ENCODE measurements at regions not wholly inside any gene's neighbourhood (a gene's known extent, or its start where the extent isn't known, plus 50 kb on each side); places are given as distances from the start of the nearest gene placed in this dataset.

- H3K4me1 ChIP-seq (ENCODE audit: control insufficient read depth, insufficient read depth, low read length), result peaks cover 4% of the 10 kb centered on the region
- 90% methylated on average over 5 of the region's 8 CpGs for WGBS (ENCODE audit: insufficient coverage)
- H3K36me3 ChIP-seq (ENCODE audit: control insufficient read depth, insufficient read depth, low read length), result no peaks in the 10 kb centered on the region
- no peaks in the 10 kb centered on the region for H3K9me3 ChIP-seq (ENCODE audit: control insufficient read depth, insufficient read depth, low read length)
- H3K27me3 ChIP-seq (ENCODE audit: control insufficient read depth, insufficient read depth, low read length), result no peaks in the 10 kb centered on the region
- H3K27ac ChIP-seq (ENCODE audit: low read depth, low read length), result no peak overlapping the region
- DNase-seq (ENCODE audit: low read depth in 4 of 6, low spot score in 6 of 6), result no peak
- H3K4me3 ChIP-seq (ENCODE audit: low read depth, low read length), result no peak overlapping the region
Measured at GRCh38 chr6:149194820-149195558, 122.5 kb upstream of the TAB2 start.

- Histone ChIP-seq H3K4me1 (ENCODE audit: control insufficient read depth, insufficient read depth, low read length) (peaks cover 6% of the 10 kb centered on the region), H3K36me3 (ENCODE audit: control insufficient read depth, insufficient read depth, low read length) (no peaks in the 10 kb centered on the region), H3K27me3 (ENCODE audit: control insufficient read depth, insufficient read depth, low read length) (no peaks in the 10 kb centered on the region), H3K27ac (ENCODE audit: low read depth, low read length) (no peak overlapping the region), H3K4me3 (ENCODE audit: low read depth, low read length) (no peak overlapping the region), H3K9me3 (ENCODE audit: control insufficient read depth, insufficient read depth, low read length) (no peaks in the 10 kb centered on the region)
- WGBS (ENCODE audit: insufficient coverage), result 40% methylated on average over 1 of the region's 3 CpGs
- peak in 1 of 6 donors; percentile 27 for DNase-seq (ENCODE audit: low read depth in 4 of 6, low spot score in 6 of 6)
Measured at GRCh38 chr6:149196091-149196490, 121.4 kb upstream of the TAB2 start.

- Histone ChIP-seq H3K4me1 (ENCODE audit: control insufficient read depth, insufficient read depth, low read length) (peaks cover 8% of the 10 kb centered on the region), H3K4me3 (ENCODE audit: low read depth, low read length) (no peak overlapping the region), H3K9me3 (ENCODE audit: control insufficient read depth, insufficient read depth, low read length) (no peaks in the 10 kb centered on the region), H3K27ac (ENCODE audit: low read depth, low read length) (no peak overlapping the region), H3K36me3 (ENCODE audit: control insufficient read depth, insufficient read depth, low read length) (no peaks in the 10 kb centered on the region), H3K27me3 (ENCODE audit: control insufficient read depth, insufficient read depth, low read length) (no peaks in the 10 kb centered on the region)
- no peak for DNase-seq (ENCODE audit: low read depth in 4 of 6, low spot score in 6 of 6)
Measured at GRCh38 chr6:149197482-149197881, 120.0 kb upstream of the TAB2 start.

GRCh38 chr6:149198265-149198664 is 119.2 kb upstream of the TAB2 start:
- Histone ChIP-seq H3K4me3 (ENCODE audit: low read depth, low read length) (no peak overlapping the region), H3K36me3 (ENCODE audit: control insufficient read depth, insufficient read depth, low read length) (no peaks in the 10 kb centered on the region), H3K27ac (ENCODE audit: low read depth, low read length) (no peak overlapping the region), H3K9me3 (ENCODE audit: control insufficient read depth, insufficient read depth, low read length) (no peaks in the 10 kb centered on the region), H3K4me1 (ENCODE audit: control insufficient read depth, insufficient read depth, low read length) (peaks cover 8% of the 10 kb centered on the region), H3K27me3 (ENCODE audit: control insufficient read depth, insufficient read depth, low read length) (no peaks in the 10 kb centered on the region)
- WGBS (ENCODE audit: insufficient coverage), result 100% methylated on average over 2 of the region's 3 CpGs
- no peak for DNase-seq (ENCODE audit: low read depth in 4 of 6, low spot score in 6 of 6)

GRCh38 chr6:149200282-149200945 is 117.1 kb upstream of the TAB2 start:
- H3K4me3 ChIP-seq (ENCODE audit: low read depth, low read length), result no peak overlapping the region
- H3K27me3 ChIP-seq (ENCODE audit: control insufficient read depth, insufficient read depth, low read length), result no peaks in the 10 kb centered on the region
- peaks cover 8% of the 10 kb centered on the region for H3K4me1 ChIP-seq (ENCODE audit: control insufficient read depth, insufficient read depth, low read length)
- no CpG with 5 or more reads among the region's 1 CpG for WGBS (ENCODE audit: insufficient coverage)
- H3K27ac ChIP-seq (ENCODE audit: low read depth, low read length), result peak overlapping the region; percentile 92
- H3K36me3 ChIP-seq (ENCODE audit: control insufficient read depth, insufficient read depth, low read length), result no peaks in the 10 kb centered on the region
- H3K9me3 ChIP-seq (ENCODE audit: control insufficient read depth, insufficient read depth, low read length), result no peaks in the 10 kb centered on the region
- DNase-seq (ENCODE audit: low read depth in 4 of 6, low spot score in 6 of 6), result peak in 2 of 6 donors; percentile 80 to 81

GRCh38 chr6:149201068-149201655 is 116.3 kb upstream of the TAB2 start:
- H3K27me3 ChIP-seq (ENCODE audit: control insufficient read depth, insufficient read depth, low read length), result no peaks in the 10 kb centered on the region
- peak overlapping the region; percentile 92 for H3K27ac ChIP-seq (ENCODE audit: low read depth, low read length)
- H3K36me3 ChIP-seq (ENCODE audit: control insufficient read depth, insufficient read depth, low read length), result no peaks in the 10 kb centered on the region
- H3K4me3 ChIP-seq (ENCODE audit: low read depth, low read length), result no peak overlapping the region
- peaks cover 7% of the 10 kb centered on the region for H3K4me1 ChIP-seq (ENCODE audit: control insufficient read depth, insufficient read depth, low read length)
- no peaks in the 10 kb centered on the region for H3K9me3 ChIP-seq (ENCODE audit: control insufficient read depth, insufficient read depth, low read length)
- DNase-seq (ENCODE audit: low read depth in 4 of 6, low spot score in 6 of 6), result peak in 1 of 6 donors; percentile 81
- WGBS (ENCODE audit: insufficient coverage), result 48% methylated on average over 6 of the region's 7 CpGs

GRCh38 chr6:149202100-149202499 is 115.4 kb upstream of the TAB2 start:
- H3K4me1 ChIP-seq (ENCODE audit: control insufficient read depth, insufficient read depth, low read length), result peaks cover 6% of the 10 kb centered on the region
- H3K27me3 ChIP-seq (ENCODE audit: control insufficient read depth, insufficient read depth, low read length), result no peaks in the 10 kb centered on the region
- H3K9me3 ChIP-seq (ENCODE audit: control insufficient read depth, insufficient read depth, low read length), result no peaks in the 10 kb centered on the region
- H3K4me3 ChIP-seq (ENCODE audit: low read depth, low read length), result no peak overlapping the region
- WGBS (ENCODE audit: insufficient coverage), result 93% methylated on average over 2 of the region's 4 CpGs
- no peaks in the 10 kb centered on the region for H3K36me3 ChIP-seq (ENCODE audit: control insufficient read depth, insufficient read depth, low read length)
- H3K27ac ChIP-seq (ENCODE audit: low read depth, low read length), result peak overlapping the region; percentile 92
- DNase-seq (ENCODE audit: low read depth in 4 of 6, low spot score in 6 of 6), result no peak

GRCh38 chr6:149202952-149203351 is 114.6 kb upstream of the TAB2 start:
- no peaks in the 10 kb centered on the region for H3K27me3 ChIP-seq (ENCODE audit: control insufficient read depth, insufficient read depth, low read length)
- no peaks in the 10 kb centered on the region for H3K36me3 ChIP-seq (ENCODE audit: control insufficient read depth, insufficient read depth, low read length)
- WGBS (ENCODE audit: insufficient coverage), result no CpG with 5 or more reads among the region's 3 CpGs
- no peak overlapping the region for H3K4me3 ChIP-seq (ENCODE audit: low read depth, low read length)
- H3K9me3 ChIP-seq (ENCODE audit: control insufficient read depth, insufficient read depth, low read length), result no peaks in the 10 kb centered on the region
- H3K4me1 ChIP-seq (ENCODE audit: control insufficient read depth, insufficient read depth, low read length), result peaks cover 12% of the 10 kb centered on the region
- peak overlapping the region; percentile 8 for H3K27ac ChIP-seq (ENCODE audit: low read depth, low read length)
- DNase-seq (ENCODE audit: low read depth in 4 of 6, low spot score in 6 of 6), result no peak

GRCh38 chr6:149203509-149203908 is 114.0 kb upstream of the TAB2 start:
- Histone ChIP-seq H3K27me3 (ENCODE audit: control insufficient read depth, insufficient read depth, low read length) (no peaks in the 10 kb centered on the region), H3K9me3 (ENCODE audit: control insufficient read depth, insufficient read depth, low read length) (no peaks in the 10 kb centered on the region), H3K4me1 (ENCODE audit: control insufficient read depth, insufficient read depth, low read length) (peaks cover 15% of the 10 kb centered on the region), H3K36me3 (ENCODE audit: control insufficient read depth, insufficient read depth, low read length) (no peaks in the 10 kb centered on the region), H3K27ac (ENCODE audit: low read depth, low read length) (no peak overlapping the region), H3K4me3 (ENCODE audit: low read depth, low read length) (no peak overlapping the region)
- WGBS (ENCODE audit: insufficient coverage), result no CpG with 5 or more reads among the region's 4 CpGs
- DNase-seq (ENCODE audit: low read depth in 4 of 6, low spot score in 6 of 6), result no peak
